ENCODE measurements at regions not wholly inside any gene's neighbourhood (a gene's known extent, or its start where the extent isn't known, plus 50 kb on each side); places are given as distances from the start of the nearest gene placed in this dataset.
"Not testable (repeated sequence)": the region's sequence is repeated elsewhere in the genome, so short reads cannot be mapped to it uniquely, and the experiment has no call there.

- peaks cover 0 to 12% (median 3%) of the 10 kb centered on the region in 3 donors for H3K27me3 ChIP-seq (ENCODE audit: control insufficient read depth in 3 of 3, insufficient read depth in 3 of 3, low read length in 3 of 3)
- H3K9ac ChIP-seq (ENCODE audit: low read depth in 1 of 3, low read length in 3 of 3): no peak overlapping the region
- no peaks in the 10 kb centered on the region for H3K9me3 ChIP-seq (ENCODE audit: control insufficient read depth in 3 of 3, low read length in 3 of 3)
- no peak overlapping the region for H3K27ac ChIP-seq (ENCODE audit: low read depth, low read length)
- no peak overlapping the region for H3K4me3 ChIP-seq (ENCODE audit: low read length in 3 of 3)
- no peaks in the 10 kb centered on the region for H3K4me1 ChIP-seq (ENCODE audit: control insufficient read depth in 3 of 3, insufficient read depth in 3 of 3, low read length in 3 of 3)
- no peaks in the 10 kb centered on the region for H3K36me3 ChIP-seq (ENCODE audit: control insufficient read depth in 3 of 3, insufficient read depth in 3 of 3, low read length in 3 of 3)
These were observed 63.4 kb downstream of the SMIM38 start for GRCh38 chr11:69218946-69219720.

- Histone ChIP-seq H3K4me3 (ENCODE audit: low read length in 3 of 3) (no peak overlapping the region), H3K36me3 (ENCODE audit: control insufficient read depth in 3 of 3, insufficient read depth in 3 of 3, low read length in 3 of 3) (no peaks in the 10 kb centered on the region), H3K9ac (ENCODE audit: low read depth in 1 of 3, low read length in 3 of 3) (no peak overlapping the region), H3K9me3 (ENCODE audit: control insufficient read depth in 3 of 3, low read length in 3 of 3) (no peaks in the 10 kb centered on the region), H3K4me1 (ENCODE audit: control insufficient read depth in 3 of 3, insufficient read depth in 3 of 3, low read length in 3 of 3) (no peaks in the 10 kb centered on the region), H3K27me3 (ENCODE audit: control insufficient read depth in 3 of 3, insufficient read depth in 3 of 3, low read length in 3 of 3) (peaks cover 0 to 12% (median 3%) of the 10 kb centered on the region in 3 donors), H3K27ac (ENCODE audit: low read depth, low read length) (no peak overlapping the region)
These were observed 64.3 kb downstream of the SMIM38 start for GRCh38 chr11:69219991-69220390.

- Histone ChIP-seq H3K27me3 (ENCODE audit: control insufficient read depth in 3 of 3, insufficient read depth in 3 of 3, low read length in 3 of 3) (peaks cover 0 to 12% (median 3%) of the 10 kb centered on the region in 3 donors), H3K36me3 (ENCODE audit: control insufficient read depth in 3 of 3, insufficient read depth in 3 of 3, low read length in 3 of 3) (no peaks in the 10 kb centered on the region), H3K4me1 (ENCODE audit: control insufficient read depth in 3 of 3, insufficient read depth in 3 of 3, low read length in 3 of 3) (no peaks in the 10 kb centered on the region), H3K27ac (ENCODE audit: low read depth, low read length) (no peak overlapping the region), H3K4me3 (ENCODE audit: low read length in 3 of 3) (no peak overlapping the region), H3K9ac (ENCODE audit: low read depth in 1 of 3, low read length in 3 of 3) (no peak overlapping the region), H3K9me3 (ENCODE audit: control insufficient read depth in 3 of 3, low read length in 3 of 3) (no peaks in the 10 kb centered on the region)
These were observed 64.9 kb downstream of the SMIM38 start for GRCh38 chr11:69220561-69221051.

- Histone ChIP-seq H3K4me3 (ENCODE audit: low read length in 3 of 3) (no peak overlapping the region), H3K27ac (ENCODE audit: low read depth, low read length) (no peak overlapping the region), H3K9ac (ENCODE audit: low read depth in 1 of 3, low read length in 3 of 3) (no peak overlapping the region)
These were observed 65.4 kb downstream of the SMIM38 start for GRCh38 chr11:69221086-69221485.

GRCh38 chr11:69221636-69222035 lies 65.9 kb downstream of the SMIM38 start:
- not testable (repeated sequence) for H3K9ac ChIP-seq (ENCODE audit: low read depth in 1 of 3, low read length in 3 of 3); H3K4me3 ChIP-seq (ENCODE audit: low read length in 3 of 3)
- peaks cover 0 to 12% (median 3%) of the 10 kb centered on the region in 3 donors for H3K27me3 ChIP-seq (ENCODE audit: control insufficient read depth in 3 of 3, insufficient read depth in 3 of 3, low read length in 3 of 3)

More at GRCh38 chr11:69221086-69221485, 65.4 kb downstream of the SMIM38 start:
- Histone ChIP-seq H3K27me3 (ENCODE audit: control insufficient read depth in 3 of 3, insufficient read depth in 3 of 3, low read length in 3 of 3) (peaks cover 0 to 12% (median 3%) of the 10 kb centered on the region in 3 donors), H3K9me3 (ENCODE audit: control insufficient read depth in 3 of 3, low read length in 3 of 3) (peaks cover 0 to under 1% (median 0%) of the 10 kb centered on the region in 3 donors), H3K36me3 (ENCODE audit: control insufficient read depth in 3 of 3, insufficient read depth in 3 of 3, low read length in 3 of 3) (no peaks in the 10 kb centered on the region), H3K4me1 (ENCODE audit: control insufficient read depth in 3 of 3, insufficient read depth in 3 of 3, low read length in 3 of 3) (no peaks in the 10 kb centered on the region)

GRCh38 chr11:69227271-69227670 lies 66.7 kb upstream of the MYEOV start:
- H3K36me3 ChIP-seq (ENCODE audit: control insufficient read depth in 3 of 3, insufficient read depth in 3 of 3, low read length in 3 of 3): no peaks in the 10 kb centered on the region
- H3K9ac ChIP-seq (ENCODE audit: low read depth in 1 of 3, low read length in 3 of 3): no peak overlapping the region
- no peak overlapping the region for H3K27ac ChIP-seq (ENCODE audit: low read depth, low read length)
- H3K4me3 ChIP-seq (ENCODE audit: low read length in 3 of 3): no peak overlapping the region
- no peaks in the 10 kb centered on the region for H3K4me1 ChIP-seq (ENCODE audit: control insufficient read depth in 3 of 3, insufficient read depth in 3 of 3, low read length in 3 of 3)
- peaks cover 0 to 6% (median 0%) of the 10 kb centered on the region in 3 donors for H3K9me3 ChIP-seq (ENCODE audit: control insufficient read depth in 3 of 3, low read length in 3 of 3)
- peaks cover 4 to 37% (median 25%) of the 10 kb centered on the region in 3 donors for H3K27me3 ChIP-seq (ENCODE audit: control insufficient read depth in 3 of 3, insufficient read depth in 3 of 3, low read length in 3 of 3)

More at GRCh38 chr11:69221636-69222035, 65.9 kb downstream of the SMIM38 start:
- not testable (repeated sequence) for H3K36me3 ChIP-seq (ENCODE audit: control insufficient read depth in 3 of 3, insufficient read depth in 3 of 3, low read length in 3 of 3); H3K4me1 ChIP-seq (ENCODE audit: control insufficient read depth in 3 of 3, insufficient read depth in 3 of 3, low read length in 3 of 3); H3K9me3 ChIP-seq (ENCODE audit: control insufficient read depth in 3 of 3, low read length in 3 of 3); H3K27ac ChIP-seq (ENCODE audit: low read depth, low read length)

GRCh38 chr11:69229511-69229910 lies 64.4 kb upstream of the MYEOV start:
- Histone ChIP-seq H3K27me3 (ENCODE audit: control insufficient read depth in 3 of 3, insufficient read depth in 3 of 3, low read length in 3 of 3) (peaks cover 4 to 38% (median 25%) of the 10 kb centered on the region in 3 donors), H3K4me1 (ENCODE audit: control insufficient read depth in 3 of 3, insufficient read depth in 3 of 3, low read length in 3 of 3) (no peaks in the 10 kb centered on the region), H3K4me3 (ENCODE audit: low read length in 3 of 3) (no peak overlapping the region), H3K9me3 (ENCODE audit: control insufficient read depth in 3 of 3, low read length in 3 of 3) (peaks cover 0 to 6% (median 0%) of the 10 kb centered on the region in 3 donors), H3K36me3 (ENCODE audit: control insufficient read depth in 3 of 3, insufficient read depth in 3 of 3, low read length in 3 of 3) (no peaks in the 10 kb centered on the region), H3K27ac (ENCODE audit: low read depth, low read length) (no peak overlapping the region), H3K9ac (ENCODE audit: low read depth in 1 of 3, low read length in 3 of 3) (no peak overlapping the region)

- no peaks in the 10 kb centered on the region for H3K4me1 ChIP-seq (ENCODE audit: control insufficient read depth in 3 of 3, insufficient read depth in 3 of 3, low read length in 3 of 3)
- no peaks in the 10 kb centered on the region for H3K36me3 ChIP-seq (ENCODE audit: control insufficient read depth in 3 of 3, insufficient read depth in 3 of 3, low read length in 3 of 3)
- H3K27me3 ChIP-seq (ENCODE audit: control insufficient read depth in 3 of 3, insufficient read depth in 3 of 3, low read length in 3 of 3): peaks cover 4 to 38% (median 32%) of the 10 kb centered on the region in 3 donors
- H3K9me3 ChIP-seq (ENCODE audit: control insufficient read depth in 3 of 3, low read length in 3 of 3): peaks cover 0 to 6% (median 0%) of the 10 kb centered on the region in 3 donors
- no peak overlapping the region for H3K9ac ChIP-seq (ENCODE audit: low read depth in 1 of 3, low read length in 3 of 3)
- no peak overlapping the region for H3K4me3 ChIP-seq (ENCODE audit: low read length in 3 of 3)
- H3K27ac ChIP-seq (ENCODE audit: low read depth, low read length): no peak overlapping the region
These were observed 63.0 kb upstream of the MYEOV start for GRCh38 chr11:69230856-69231425.

- Histone ChIP-seq H3K27ac (ENCODE audit: low read depth, low read length) (no peak overlapping the region), H3K9ac (ENCODE audit: low read depth in 1 of 3, low read length in 3 of 3) (no peak overlapping the region), H3K4me1 (ENCODE audit: control insufficient read depth in 3 of 3, insufficient read depth in 3 of 3, low read length in 3 of 3) (no peaks in the 10 kb centered on the region)
These were observed 62.4 kb upstream of the MYEOV start for GRCh38 chr11:69231466-69232018.

More at GRCh38 chr11:69231466-69232018, 62.4 kb upstream of the MYEOV start:
- Histone ChIP-seq H3K4me3 (ENCODE audit: low read length in 3 of 3) (no peak overlapping the region), H3K27me3 (ENCODE audit: control insufficient read depth in 3 of 3, insufficient read depth in 3 of 3, low read length in 3 of 3) (peaks cover 4 to 38% (median 32%) of the 10 kb centered on the region in 3 donors), H3K36me3 (ENCODE audit: control insufficient read depth in 3 of 3, insufficient read depth in 3 of 3, low read length in 3 of 3) (no peaks in the 10 kb centered on the region), H3K9me3 (ENCODE audit: control insufficient read depth in 3 of 3, low read length in 3 of 3) (peaks cover 0 to 1% (median 0%) of the 10 kb centered on the region in 3 donors)

Data from skeletal muscle tissue (tissue), 3 donors.